Hematopoietic multipotent progenitor cell treated with erythropoietin and hydrocortisone succinate and interleukin-3 and kit ligand, for 15 days (in vitro differentiated cells): ENCODE measurements at regions not wholly inside any gene's neighbourhood (a gene's known extent, or its start where the extent isn't known, plus 50 kb on each side); places are given as distances from the start of the nearest gene placed in this dataset.

Experiments
- DNase-seq: peaks from one replicate; pipeline ENCODE4 v3.0.0-alpha.2; 2015; ENCODE audit warnings: low spot score

GRCh38 chr18:71729611-71730010 lies 814.5 kb downstream of the CBLN2 start:
- DNase-seq = no peak

GRCh38 chr18:71727909-71728308 lies 816.2 kb downstream of the CBLN2 start:
- no peak for DNase-seq

- DNase-seq = no peak
Measured at GRCh38 chr18:71725256-71725655, 818.9 kb downstream of the CBLN2 start.

- DNase-seq = no peak
Measured at GRCh38 chr18:71707985-71708500, 836.1 kb downstream of the CBLN2 start.

- DNase-seq = no peak
Measured at GRCh38 chr18:71707400-71707799, 836.7 kb downstream of the CBLN2 start.

GRCh38 chr18:71689416-71690160 lies 854.6 kb downstream of the CBLN2 start:
- no peak for DNase-seq

GRCh38 chr18:71682591-71682990 lies 861.6 kb downstream of the CBLN2 start:
- no peak for DNase-seq

GRCh38 chr18:71678144-71678543 lies 866.0 kb downstream of the CBLN2 start:
- no peak for DNase-seq

GRCh38 chr18:71673954-71674353 lies 870.2 kb downstream of the CBLN2 start:
- no peak for DNase-seq

- no peak for DNase-seq
Measured at GRCh38 chr18:71673498-71673897, 870.6 kb downstream of the CBLN2 start.

GRCh38 chr18:71666481-71666880 lies 877.7 kb downstream of the CBLN2 start:
- no peak for DNase-seq

- no peak for DNase-seq
Measured at GRCh38 chr18:71665131-71665530, 879.0 kb downstream of the CBLN2 start.

GRCh38 chr18:71643822-71644221 lies 900.3 kb downstream of the CBLN2 start:
- no peak for DNase-seq

GRCh38 chr18:71630696-71631095 lies 913.4 kb downstream of the CBLN2 start:
- no peak for DNase-seq

- DNase-seq = no peak
Measured at GRCh38 chr18:71625556-71626090, 918.5 kb downstream of the CBLN2 start.

- DNase-seq = no peak
Measured at GRCh38 chr18:71598374-71598773, 945.8 kb downstream of the CBLN2 start.

GRCh38 chr18:71597219-71597618 lies 946.9 kb downstream of the CBLN2 start:
- DNase-seq = no peak

- no peak for DNase-seq
Measured at GRCh38 chr18:71583252-71583651, 960.9 kb downstream of the CBLN2 start.

- DNase-seq = no peak
Measured at GRCh38 chr18:71554686-71555085, 989.5 kb downstream of the CBLN2 start.

GRCh38 chr18:71541643-71542042 lies 1002.5 kb downstream of the CBLN2 start:
- DNase-seq = no peak

GRCh38 chr18:71529703-71530303 lies 1014.3 kb downstream of the CBLN2 start:
- no peak for DNase-seq

GRCh38 chr18:71523483-71524435 lies 1020.4 kb downstream of the CBLN2 start:
- no peak for DNase-seq
